WTC11 (cell line): ENCODE measurements at regions not wholly inside any gene's neighbourhood (a gene's known extent, or its start where the extent isn't known, plus 50 kb on each side); places are given as distances from the start of the nearest gene placed in this dataset.

ENCODE experiments used
- ETV6 ChIP-seq: sonication (generic); formaldehyde crosslinking; IDR thresholded peaks from 2 replicates; pipeline ENCODE4 v1.8.1; 2022; ENCODE audit warnings: mild to moderate bottlenecking, missing genetic modification reagents
- HMGA2 ChIP-seq: fragments of 250-450 bp; sonication (Bioruptor Pico); IDR thresholded peaks from 2 replicates; pipeline ENCODE4 v1.4.0; 2021; ENCODE audit warnings: mild to moderate bottlenecking, moderate library complexity
- NR3C1 ChIP-seq: sonication (generic); formaldehyde crosslinking; conservative IDR thresholded peaks from 2 replicates; pipeline ENCODE4 v1.8.1; 2023; ENCODE audit warnings: low read depth, mild to moderate bottlenecking, missing genetic modification reagents
- OVOL2 ChIP-seq: fragments of 250-450 bp; sonication (Bioruptor Pico); IDR thresholded peaks from 2 replicates; pipeline ENCODE4 v1.9.0; 2021; ENCODE audit warnings: mild to moderate bottlenecking, borderline replicate concordance
- ZNF317 ChIP-seq: sonication (generic); formaldehyde crosslinking; IDR thresholded peaks from 2 replicates; pipeline ENCODE4 v1.8.1; 2023; ENCODE audit warnings: low read depth, mild to moderate bottlenecking, moderate library complexity, missing genetic modification reagents, borderline replicate concordance
- TF ChIP-seq, protein P1 (sequence below): fragments of 200-600 bp; IDR thresholded peaks from 2 replicates; pipeline ENCODE4 v1.8.0; 2022; ENCODE audit warnings: antibody characterized with exemption
- TF ChIP-seq, protein P2 (sequence below): sonication (generic); formaldehyde crosslinking; IDR thresholded peaks from 2 replicates; pipeline ENCODE4 v1.8.1; 2022; ENCODE audit warnings: low read depth, mild to moderate bottlenecking, moderate library complexity, missing genetic modification reagents, borderline replicate concordance

DNA sequence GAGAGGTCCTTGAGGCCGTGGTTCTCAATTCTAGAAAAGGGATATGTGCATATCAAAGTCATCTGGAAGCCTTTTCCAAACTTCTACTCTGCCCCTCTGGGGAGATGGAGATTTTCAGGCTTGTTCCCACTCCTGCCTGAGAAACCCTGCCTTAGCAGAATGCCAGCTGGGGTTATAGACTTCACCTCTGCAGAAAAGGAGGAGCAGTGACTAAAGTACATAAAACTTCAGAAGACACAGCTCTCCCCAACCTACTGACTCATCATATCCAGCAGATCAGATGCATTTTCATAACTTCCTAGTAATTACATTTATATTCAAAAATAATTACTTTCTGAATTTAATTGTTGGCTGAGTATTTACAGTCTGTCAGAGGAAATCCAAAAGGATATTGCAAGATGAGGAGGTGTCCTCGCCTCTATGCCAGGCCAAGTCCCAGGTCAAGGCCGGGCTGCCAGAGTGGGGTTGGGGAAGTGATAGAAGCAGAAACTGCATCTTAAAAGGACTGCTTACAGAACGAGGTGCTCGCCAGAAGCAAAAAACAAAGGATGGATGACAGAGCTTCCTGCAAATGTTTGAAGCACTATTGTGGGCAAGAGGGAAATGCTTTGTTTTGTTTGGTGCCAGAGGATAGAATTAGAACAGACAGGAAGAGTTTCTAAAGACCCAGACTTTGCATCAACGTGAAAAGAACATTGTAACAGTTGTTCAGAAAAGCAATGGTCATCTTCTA, 75.6 kb upstream of the APCDD1 start:
- TF ChIP-seq, protein P1, sequence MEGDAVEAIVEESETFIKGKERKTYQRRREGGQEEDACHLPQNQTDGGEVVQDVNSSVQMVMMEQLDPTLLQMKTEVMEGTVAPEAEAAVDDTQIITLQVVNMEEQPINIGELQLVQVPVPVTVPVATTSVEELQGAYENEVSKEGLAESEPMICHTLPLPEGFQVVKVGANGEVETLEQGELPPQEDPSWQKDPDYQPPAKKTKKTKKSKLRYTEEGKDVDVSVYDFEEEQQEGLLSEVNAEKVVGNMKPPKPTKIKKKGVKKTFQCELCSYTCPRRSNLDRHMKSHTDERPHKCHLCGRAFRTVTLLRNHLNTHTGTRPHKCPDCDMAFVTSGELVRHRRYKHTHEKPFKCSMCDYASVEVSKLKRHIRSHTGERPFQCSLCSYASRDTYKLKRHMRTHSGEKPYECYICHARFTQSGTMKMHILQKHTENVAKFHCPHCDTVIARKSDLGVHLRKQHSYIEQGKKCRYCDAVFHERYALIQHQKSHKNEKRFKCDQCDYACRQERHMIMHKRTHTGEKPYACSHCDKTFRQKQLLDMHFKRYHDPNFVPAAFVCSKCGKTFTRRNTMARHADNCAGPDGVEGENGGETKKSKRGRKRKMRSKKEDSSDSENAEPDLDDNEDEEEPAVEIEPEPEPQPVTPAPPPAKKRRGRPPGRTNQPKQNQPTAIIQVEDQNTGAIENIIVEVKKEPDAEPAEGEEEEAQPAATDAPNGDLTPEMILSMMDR, result no peak
- no peak for TF ChIP-seq ZNF317
- no peak for TF ChIP-seq NR3C1 (CRISPR knock-in tag)
- TF ChIP-seq HMGA2 (CRISPR knock-in tag), result no peak
- TF ChIP-seq OVOL2 (CRISPR knock-in tag), result no peak
- no peak for TF ChIP-seq ETV6
- TF ChIP-seq, protein P2, sequence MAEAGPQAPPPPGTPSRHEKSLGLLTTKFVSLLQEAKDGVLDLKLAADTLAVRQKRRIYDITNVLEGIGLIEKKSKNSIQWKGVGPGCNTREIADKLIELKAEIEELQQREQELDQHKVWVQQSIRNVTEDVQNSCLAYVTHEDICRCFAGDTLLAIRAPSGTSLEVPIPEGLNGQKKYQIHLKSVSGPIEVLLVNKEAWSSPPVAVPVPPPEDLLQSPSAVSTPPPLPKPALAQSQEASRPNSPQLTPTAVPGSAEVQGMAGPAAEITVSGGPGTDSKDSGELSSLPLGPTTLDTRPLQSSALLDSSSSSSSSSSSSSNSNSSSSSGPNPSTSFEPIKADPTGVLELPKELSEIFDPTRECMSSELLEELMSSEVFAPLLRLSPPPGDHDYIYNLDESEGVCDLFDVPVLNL, result no peak
